Kidney (tissue), 13 donors: ENCODE measurements at regions not wholly inside any gene's neighbourhood (a gene's known extent, or its start where the extent isn't known, plus 50 kb on each side); places are given as distances from the start of the nearest gene placed in this dataset.

ENCODE experiments used
- DNase-seq, 5 donors: peaks; one replicate each; pipeline ENCODE4 v3.0.0-alpha.2; 2013 to 2020
- FAIRE-seq: peaks from 2 replicates; lab custom pipeline; 2012; peaks lifted over from hg19 to GRCh38; lab: Jason Lieb, UNC
- H3K27ac ChIP-seq, 2 donors: one replicate each; pipeline ENCODE4 v1.7.0; 2013; ENCODE audit warnings: low read depth in 2 of 2, low read length in 2 of 2, inconsistent platforms in 1 of 2
- H3K27me3 ChIP-seq: one replicate; pipeline ENCODE4 v1.7.1; 2013; ENCODE audit warnings: low read length, inconsistent platforms; ENCODE audit not compliant: control insufficient read depth, insufficient read depth
- H3K36me3 ChIP-seq, 3 donors: one replicate each; pipeline versions ENCODE4 v1.7.0 to v1.7.1; 2013; ENCODE audit warnings: low read length in 3 of 3, control low read depth in 1 of 3, inconsistent platforms in 1 of 3; ENCODE audit not compliant: insufficient read depth in 3 of 3, control insufficient read depth in 2 of 3
- H3K4me1 ChIP-seq, 3 donors: one replicate each; pipeline versions ENCODE4 v1.7.0 to v1.7.1; 2013; ENCODE audit warnings: low read length in 3 of 3, inconsistent platforms in 1 of 3, low read depth in 1 of 3; ENCODE audit not compliant: control insufficient read depth in 2 of 3, insufficient read depth in 2 of 3
- H3K4me3 ChIP-seq, 3 donors: one replicate each; pipeline versions ENCODE4 v1.7.0 to v1.8.1; 2013; ENCODE audit warnings: low read length in 3 of 3, control low read depth in 1 of 3, inconsistent platforms in 1 of 3
- H3K9ac ChIP-seq, 3 donors: one replicate each; pipeline versions ENCODE4 v1.7.0 to v1.7.1; 2013; ENCODE audit warnings: low read length in 3 of 3, control low read depth in 1 of 3, inconsistent platforms in 1 of 3
- H3K9me3 ChIP-seq, 3 donors: one replicate each; pipeline versions ENCODE4 v1.7.0 to v1.7.1; 2013; ENCODE audit warnings: low read length in 3 of 3, control low read depth in 1 of 3, inconsistent platforms in 1 of 3; ENCODE audit not compliant: control insufficient read depth in 2 of 3, insufficient read depth in 1 of 3
- intact Hi-C: fragments of 100-400 bp; cut with DNase I; formaldehyde crosslinking; loops from one replicate; pipeline ENCODE4 v1.11.1; 2022
- TF ChIP-seq, protein P1 (sequence below): IDR thresholded peaks from 3 replicates; pipeline ENCODE4 v1.5.1; 2012; ENCODE audit warnings: mild to moderate bottlenecking, moderate library complexity, borderline replicate concordance; ENCODE audit not compliant: insufficient read depth; ENCODE audit errors: extremely low read depth
- donor health status: control.
- donor health status: control.
- donor health status: control.
- donor health status: control.
- donor health status: control.
- donor health status: DM: yes; HTN: yes; CAD: no.
- donor health status: Normal renal cell carcinoma (clear cell type).

DNA sequence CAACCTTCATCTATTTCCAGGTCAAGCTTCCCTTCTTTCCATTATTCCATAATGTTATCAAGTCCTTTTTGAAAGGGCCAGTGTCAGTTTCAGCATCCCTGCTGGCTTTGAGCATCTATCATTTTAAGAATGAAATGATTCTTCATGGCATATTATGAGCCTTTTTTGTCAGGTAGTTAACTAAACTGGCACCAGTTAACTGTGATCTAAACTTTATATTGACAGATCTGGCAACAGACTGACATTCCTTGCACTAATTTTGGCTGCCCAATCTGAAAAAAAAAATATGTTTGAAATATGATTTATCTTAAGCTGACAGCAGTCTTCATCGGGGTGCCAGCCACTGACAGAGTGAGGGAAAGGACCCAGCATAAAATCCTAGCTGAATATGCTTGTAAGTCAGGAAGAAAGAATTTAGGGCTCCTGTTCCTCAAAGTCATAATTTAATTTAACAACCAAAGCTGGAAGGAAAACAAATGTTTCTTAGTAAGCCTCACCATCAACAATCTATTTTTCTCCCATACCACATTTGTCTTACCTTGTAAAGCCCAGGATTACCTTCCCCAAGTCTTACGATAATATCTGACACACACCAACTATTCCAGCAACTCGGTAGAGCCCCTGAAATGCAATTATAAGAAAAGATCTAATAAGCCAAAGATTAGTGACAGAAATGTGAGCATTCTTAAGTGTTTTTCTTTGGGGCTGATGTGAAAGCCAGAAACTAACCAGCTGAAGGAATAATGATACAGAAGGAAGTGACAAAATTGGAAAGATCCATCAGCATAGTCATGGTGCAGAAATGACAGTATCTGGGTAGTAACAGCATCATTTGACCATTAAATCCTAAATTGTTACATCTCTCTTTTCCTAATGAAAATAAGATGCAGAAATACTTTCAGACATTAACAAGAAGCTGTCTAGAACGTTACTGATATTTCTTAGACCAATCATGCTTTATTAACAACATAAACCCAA is 228.1 kb downstream of the RBM43 start:
- TF ChIP-seq, protein P1, sequence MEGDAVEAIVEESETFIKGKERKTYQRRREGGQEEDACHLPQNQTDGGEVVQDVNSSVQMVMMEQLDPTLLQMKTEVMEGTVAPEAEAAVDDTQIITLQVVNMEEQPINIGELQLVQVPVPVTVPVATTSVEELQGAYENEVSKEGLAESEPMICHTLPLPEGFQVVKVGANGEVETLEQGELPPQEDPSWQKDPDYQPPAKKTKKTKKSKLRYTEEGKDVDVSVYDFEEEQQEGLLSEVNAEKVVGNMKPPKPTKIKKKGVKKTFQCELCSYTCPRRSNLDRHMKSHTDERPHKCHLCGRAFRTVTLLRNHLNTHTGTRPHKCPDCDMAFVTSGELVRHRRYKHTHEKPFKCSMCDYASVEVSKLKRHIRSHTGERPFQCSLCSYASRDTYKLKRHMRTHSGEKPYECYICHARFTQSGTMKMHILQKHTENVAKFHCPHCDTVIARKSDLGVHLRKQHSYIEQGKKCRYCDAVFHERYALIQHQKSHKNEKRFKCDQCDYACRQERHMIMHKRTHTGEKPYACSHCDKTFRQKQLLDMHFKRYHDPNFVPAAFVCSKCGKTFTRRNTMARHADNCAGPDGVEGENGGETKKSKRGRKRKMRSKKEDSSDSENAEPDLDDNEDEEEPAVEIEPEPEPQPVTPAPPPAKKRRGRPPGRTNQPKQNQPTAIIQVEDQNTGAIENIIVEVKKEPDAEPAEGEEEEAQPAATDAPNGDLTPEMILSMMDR, result no peak
- Histone ChIP-seq H3K27me3 (no peaks in the 10 kb centered on the region), H3K4me1 (no peaks in the 10 kb centered on the region), H3K9ac (no peak overlapping the region), H3K4me3 (no peak overlapping the region), H3K27ac (no peak overlapping the region), H3K9me3 (no peaks in the 10 kb centered on the region), H3K36me3 (no peaks in the 10 kb centered on the region)
- DNase-seq (peak in 1 of 5 donors; percentile 16), FAIRE-seq (no peak)
- intact Hi-C loops, result no loop called here

DNA sequence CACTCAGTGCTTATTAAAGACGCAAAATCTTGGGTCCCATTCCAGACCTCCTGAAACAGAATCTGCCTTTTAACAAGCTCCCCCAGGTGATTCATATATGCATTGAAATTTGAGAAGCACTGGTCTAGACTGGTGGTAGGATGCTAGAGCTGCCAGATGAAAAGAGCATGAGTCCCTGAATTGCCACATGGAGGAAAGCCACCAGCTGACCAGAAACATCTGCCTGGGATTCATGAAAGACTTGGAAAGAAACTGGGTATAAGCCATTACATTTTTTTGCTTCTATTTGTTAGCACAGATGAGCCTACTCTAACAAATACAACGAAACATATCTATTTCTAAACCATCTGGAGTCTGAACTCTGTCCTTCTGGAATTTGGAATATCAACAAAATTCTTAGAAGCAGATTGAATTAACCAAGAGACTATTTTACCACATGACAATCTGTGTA is 228.9 kb downstream of the RBM43 start:
- FAIRE-seq (no peak), DNase-seq (peak in 2 of 5 donors; percentile 19 to 46)
- Histone ChIP-seq H3K4me3 (no peak overlapping the region), H3K9me3 (no peaks in the 10 kb centered on the region), H3K4me1 (no peaks in the 10 kb centered on the region), H3K27ac (no peak overlapping the region), H3K27me3 (no peaks in the 10 kb centered on the region), H3K36me3 (no peaks in the 10 kb centered on the region), H3K9ac (no peak overlapping the region)
- TF ChIP-seq, protein P1, result no peak
- intact Hi-C loops, result no loop called here

DNA sequence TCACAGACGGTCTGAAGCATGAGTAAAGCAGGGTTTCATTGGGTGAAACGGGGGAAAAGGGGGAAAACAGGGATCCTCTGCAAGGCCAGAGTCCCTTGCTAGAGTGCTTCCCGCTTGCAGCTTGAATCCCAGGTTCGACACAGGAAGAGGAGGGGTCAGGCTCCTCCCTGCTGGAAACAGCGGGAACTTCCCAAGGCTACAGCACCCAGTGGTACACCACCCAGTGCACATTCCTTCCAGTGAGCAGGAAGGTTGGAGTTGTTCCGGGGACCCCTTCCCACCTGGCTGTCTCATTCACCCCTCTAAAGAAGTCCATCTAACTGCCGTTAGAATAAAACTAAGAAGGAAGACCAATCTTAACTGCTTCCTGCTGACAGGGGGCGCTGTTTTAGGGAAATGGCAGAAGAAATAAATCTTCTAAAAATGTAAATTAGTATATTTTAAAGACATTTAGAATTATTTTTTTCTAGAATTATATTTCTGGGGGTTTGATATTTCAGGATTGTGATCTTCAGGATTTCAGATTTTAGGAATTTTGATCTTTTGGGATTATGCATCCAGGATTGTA is 230.9 kb downstream of the RBM43 start:
- Histone ChIP-seq H3K4me1 (no peaks in the 10 kb centered on the region), H3K27me3 (no peaks in the 10 kb centered on the region), H3K27ac (no peak overlapping the region), H3K36me3 (no peaks in the 10 kb centered on the region), H3K9me3 (no peaks in the 10 kb centered on the region), H3K4me3 (no peak overlapping the region), H3K9ac (no peak overlapping the region)
- intact Hi-C loops, result no loop called here
- FAIRE-seq (no peak), DNase-seq (no peak)
- TF ChIP-seq, protein P1, result no peak
